Psoas muscle (tissue), 7 donors: ENCODE measurements at regions not wholly inside any gene's neighbourhood (a gene's known extent, or its start where the extent isn't known, plus 50 kb on each side); places are given as distances from the start of the nearest gene placed in this dataset.
"Not testable (repeated sequence)": the region's sequence is repeated elsewhere in the genome, so short reads cannot be mapped to it uniquely, and the experiment has no call there.

Source experiments
- ATAC-seq, 4 donors: fragments of 200-7000 bp; cut with Tn5 transposase; one replicate each; pipeline ENCODE4 v1.9.1; 2020; ENCODE audit warnings: moderate library complexity in 3 of 4, mild to moderate bottlenecking in 2 of 4
- DNase-seq, 2 donors: peaks; one replicate each; pipeline ENCODE4 v3.0.0-alpha.2; 2020
- H3K27ac ChIP-seq: fragments of 200-600 bp; one replicate; pipeline ENCODE4 v1.8.0; 2022
- H3K27me3 ChIP-seq, 3 donors: fragments of 200-600 bp in 1 of 3; one replicate each; pipeline versions ENCODE4 v1.6.1 to v1.8.0; 2013 to 2022; ENCODE audit warnings: low read length in 2 of 3, mild to moderate bottlenecking in 2 of 3, moderate library complexity in 1 of 3; ENCODE audit not compliant: insufficient read depth in 3 of 3
- H3K36me3 ChIP-seq, 2 donors: fragments of 200-600 bp in 1 of 2; one replicate each; pipeline versions ENCODE4 v1.6.1 to v1.8.0; 2013 to 2022; ENCODE audit warnings: low read depth in 1 of 2, mild to moderate bottlenecking in 1 of 2, moderate library complexity in 1 of 2; ENCODE audit not compliant: insufficient read depth in 1 of 2
- H3K4me1 ChIP-seq: fragments of 200-600 bp; one replicate; pipeline ENCODE4 v1.8.0; 2022
- H3K4me3 ChIP-seq: fragments of 200-600 bp; one replicate; pipeline ENCODE4 v1.8.0; 2022; ENCODE audit warnings: mild to moderate bottlenecking
- H3K9me3 ChIP-seq: fragments of 200-600 bp; one replicate; pipeline ENCODE4 v1.8.0; 2022
- WGBS, 3 donors: extraction: QIAGEN DNeasy Blood & Tissue Kit; methylation state at CpG; one replicate each; pipeline versions ENCODE4 v1.1.6 to v1.1.7; 2013; 5-methylcytosine and 5-hydroxymethylcytosine counted together
- intact Hi-C, 2 donors: fragments of 100-400 bp; cut with DNase I; formaldehyde crosslinking; loops; one replicate each; pipeline versions ENCODE4 v1.11.0 to v1.14.2; 2022
- donor health status: healthy with polysubstance abuse.
- donor health status: DM: no; HTN: no; CAD: no; lungs with moderate emphysema.
- donor health status: Bipolar disorder and iron deficiency.
- donor health status: healthy.
- donor health status: DM: yes; HTN: yes; CAD: no.
- donor health status: DM: no; HTN: no; CAD: no.
- donor health status: DM: yes; HTN: yes; CAD: no.

DNA sequence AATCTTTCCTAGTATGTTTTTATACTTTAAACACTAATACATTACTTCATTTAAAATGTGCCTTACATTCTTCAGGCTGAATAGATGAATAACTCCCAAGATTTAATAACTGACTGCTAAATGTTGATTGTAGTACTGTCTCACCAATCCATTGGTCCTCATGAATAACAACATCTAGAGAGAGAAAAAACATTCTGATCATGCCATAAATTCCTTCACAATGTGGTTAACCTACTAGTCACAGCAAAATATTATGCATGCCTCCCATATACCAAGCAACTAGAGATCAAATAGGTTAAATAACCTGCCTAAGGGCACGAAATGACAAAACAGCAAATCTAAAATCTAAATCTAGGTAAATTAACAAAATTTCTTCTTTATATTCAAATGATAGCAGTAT is 66.2 kb downstream of the SYT15 start:
- H3K4me3 ChIP-seq, H3K4me1 ChIP-seq, H3K36me3 ChIP-seq, H3K9me3 ChIP-seq, ATAC-seq, H3K27me3 ChIP-seq, H3K27ac ChIP-seq, DNase-seq, intact Hi-C loops: not testable (repeated sequence)
- WGBS, 3 donors, result 32 to 47% (median 45%) methylated on average over 1 of the region's 1 CpG

DNA sequence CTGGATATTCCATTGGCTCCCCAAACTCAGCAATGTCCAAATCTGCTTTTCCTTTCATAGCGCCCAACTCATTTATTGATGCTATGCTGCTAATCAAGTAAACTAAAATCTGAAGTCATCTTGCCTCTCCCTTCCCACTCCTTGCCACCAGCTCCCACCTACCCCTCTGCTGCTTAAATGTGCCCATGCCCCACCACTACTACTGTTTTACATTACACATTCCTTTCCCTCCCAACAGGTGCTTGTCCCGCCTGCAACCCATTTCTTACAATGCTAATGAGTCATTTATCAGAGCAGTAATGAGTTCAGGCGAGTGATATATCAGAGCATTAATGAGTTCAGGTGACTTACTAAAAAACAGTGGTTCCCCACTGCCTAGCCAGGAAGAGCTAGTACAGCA is 67.2 kb downstream of the SYT15 start:
- H3K4me3 ChIP-seq, H3K36me3 ChIP-seq, intact Hi-C loops, H3K9me3 ChIP-seq, DNase-seq, ATAC-seq, H3K27ac ChIP-seq, H3K4me1 ChIP-seq, H3K27me3 ChIP-seq: not testable (repeated sequence)
- 48 to 76% (median 66%) methylated on average over 3 of the region's 3 CpGs for WGBS, 3 donors

- WGBS, 3 donors, result 22 to 38% (median 29%) methylated on average over 1 of the region's 5 CpGs
Observed at GRCh38 chr10:46650967-46651366, 72.0 kb downstream of the SYT15 start.

DNA sequence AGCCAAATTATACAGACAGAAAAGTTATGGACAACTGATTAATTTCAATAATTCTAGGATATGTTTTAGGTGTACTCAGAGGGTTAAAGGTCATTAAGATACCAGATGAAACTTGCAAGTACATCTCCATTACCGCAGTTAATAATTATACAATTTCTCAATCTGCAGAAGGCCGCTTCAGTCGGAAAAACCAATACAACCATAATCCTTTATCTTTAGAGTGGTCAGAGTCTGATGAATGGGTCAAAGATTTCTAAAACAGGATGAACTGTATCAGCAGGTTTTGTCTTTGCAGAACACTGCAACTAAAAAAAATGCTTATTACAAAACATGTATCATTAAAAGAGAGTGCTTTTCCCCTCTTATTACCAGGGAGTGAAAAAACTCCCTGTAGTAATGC is 78.5 kb downstream of the SYT15 start:
- H3K36me3 ChIP-seq, intact Hi-C loops, H3K27me3 ChIP-seq, DNase-seq, H3K9me3 ChIP-seq, ATAC-seq, H3K27ac ChIP-seq, H3K4me3 ChIP-seq, H3K4me1 ChIP-seq: not testable (repeated sequence)
- no CpG with 5 or more reads among the region's 3 CpGs for WGBS, 3 donors

More at GRCh38 chr10:46650967-46651366, 72.0 kb downstream of the SYT15 start:
- DNase-seq, H3K4me3 ChIP-seq, H3K4me1 ChIP-seq, ATAC-seq, H3K27ac ChIP-seq, H3K36me3 ChIP-seq, H3K27me3 ChIP-seq, H3K9me3 ChIP-seq, intact Hi-C loops: not testable (repeated sequence)

DNA sequence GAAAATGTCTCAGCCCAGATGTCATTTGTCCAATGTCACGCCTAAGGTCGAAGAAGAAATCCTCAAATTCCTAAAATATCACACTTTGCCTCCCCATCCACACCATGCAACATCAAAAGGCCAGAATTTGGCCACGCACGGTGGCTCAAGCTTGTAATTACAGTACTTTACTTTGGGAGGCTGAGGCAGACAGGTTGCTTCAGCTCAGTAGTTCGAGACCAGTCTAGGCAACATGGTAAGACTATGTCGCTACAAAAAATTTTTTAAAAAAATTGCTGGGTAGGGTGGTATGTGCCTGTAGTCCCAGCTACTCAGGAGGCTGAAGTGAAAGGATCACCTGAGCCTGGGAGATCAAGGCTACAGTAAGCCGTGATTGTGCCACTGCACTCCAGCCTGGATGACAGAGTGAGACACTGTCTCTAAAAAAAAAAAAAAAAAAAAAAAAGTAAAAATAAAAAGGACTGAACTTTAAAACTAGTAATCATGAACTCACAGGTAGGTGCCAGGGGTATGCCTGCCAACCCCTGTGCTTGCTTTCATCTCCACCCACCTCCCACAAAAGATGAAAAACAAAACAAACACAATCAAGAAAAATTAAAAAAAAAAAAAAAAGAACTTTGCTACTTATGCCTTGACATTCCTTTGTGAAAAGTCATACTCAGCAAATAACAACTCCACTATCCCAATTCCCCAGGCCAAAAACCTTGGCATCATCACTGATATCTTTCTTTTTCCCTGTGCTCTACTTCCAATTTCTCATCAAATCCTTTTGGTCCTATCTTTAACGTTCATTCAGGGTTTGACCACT is 81.3 kb downstream of the SYT15 start:
- WGBS, 3 donors, result 51 to 58% (median 56%) methylated on average over 1 of the region's 8 CpGs
- DNase-seq, ATAC-seq: not testable (repeated sequence)

GRCh38 chr10:46660835-46661164 is 81.9 kb downstream of the SYT15 start:
- DNase-seq, H3K9me3 ChIP-seq, H3K4me3 ChIP-seq, intact Hi-C loops, H3K27me3 ChIP-seq, ATAC-seq, H3K36me3 ChIP-seq, H3K27ac ChIP-seq, H3K4me1 ChIP-seq: not testable (repeated sequence)

More for the DNA sequence above, 81.3 kb downstream of the SYT15 start:
- intact Hi-C loops, H3K36me3 ChIP-seq, H3K9me3 ChIP-seq, H3K27me3 ChIP-seq, H3K4me1 ChIP-seq, H3K27ac ChIP-seq, H3K4me3 ChIP-seq: not testable (repeated sequence)

DNA sequence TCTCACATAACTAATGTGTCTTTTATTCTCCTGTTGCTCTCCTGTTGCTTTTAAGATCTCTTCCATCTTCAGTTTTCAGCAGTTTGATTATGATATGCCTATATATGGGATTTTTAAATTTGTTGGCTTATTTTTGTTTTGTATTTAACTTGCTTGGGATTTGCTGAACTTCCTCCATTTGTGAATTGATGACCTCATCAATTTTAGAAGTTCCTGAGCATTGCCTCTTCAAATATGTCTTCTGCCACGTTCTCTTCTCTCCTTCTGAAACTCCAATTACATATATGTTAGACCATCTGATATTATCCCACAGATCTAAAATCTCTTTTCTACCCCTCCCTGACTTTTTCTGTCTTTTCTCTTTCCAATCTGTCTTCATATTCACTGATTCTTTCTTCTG is 86.6 kb downstream of the SYT15 start:
- DNase-seq, H3K36me3 ChIP-seq, H3K27me3 ChIP-seq, ATAC-seq, H3K27ac ChIP-seq, H3K9me3 ChIP-seq, H3K4me1 ChIP-seq, intact Hi-C loops, H3K4me3 ChIP-seq: not testable (repeated sequence)
- 57 to 75% (median 75%) methylated on average over 1 of the region's 1 CpG for WGBS, 3 donors

DNA sequence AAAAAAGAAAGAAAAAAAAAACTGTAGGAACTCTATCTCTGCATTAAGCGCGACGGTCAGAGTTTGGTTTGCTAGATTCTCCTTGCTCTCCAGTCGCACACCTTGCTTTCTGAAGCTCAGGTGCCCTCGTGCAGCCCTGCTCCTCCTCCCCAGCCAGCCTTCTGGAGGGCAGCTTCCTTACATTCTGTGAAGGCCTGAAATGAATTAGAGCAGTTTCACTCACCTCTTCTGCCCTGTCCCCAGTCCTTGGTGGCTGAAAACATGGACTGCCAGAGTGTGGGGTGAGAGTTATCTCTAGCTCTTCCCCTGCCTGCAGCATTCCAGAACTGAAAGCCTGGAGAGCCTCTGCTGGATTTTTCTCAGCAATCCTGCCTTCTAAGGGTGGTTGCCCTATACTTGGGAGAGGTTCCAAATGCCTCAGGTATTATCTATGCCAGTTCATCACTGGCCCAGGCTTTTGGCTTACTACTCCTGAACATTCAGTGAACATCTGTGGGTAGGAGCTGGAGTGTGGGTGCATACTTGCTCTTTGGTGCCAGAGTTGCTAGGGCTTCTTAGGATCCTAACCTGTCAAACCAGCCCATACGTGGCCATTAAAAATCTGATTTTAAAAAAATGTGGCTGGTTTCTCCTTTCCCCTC is 89.5 kb downstream of the SYT15 start:
- H3K4me1 ChIP-seq, H3K36me3 ChIP-seq, DNase-seq, H3K9me3 ChIP-seq, ATAC-seq, H3K27me3 ChIP-seq, H3K27ac ChIP-seq, intact Hi-C loops, H3K4me3 ChIP-seq: not testable (repeated sequence)
- WGBS, 3 donors, result 75 to 85% (median 80%) methylated on average over 5 to 6 of the region's 6 CpGs

GRCh38 chr10:46677836-46678435 is 99.0 kb downstream of the SYT15 start:
- intact Hi-C loops, H3K4me3 ChIP-seq, H3K9me3 ChIP-seq, H3K36me3 ChIP-seq, H3K27ac ChIP-seq, H3K27me3 ChIP-seq, DNase-seq, H3K4me1 ChIP-seq, ATAC-seq: not testable (repeated sequence)
- 81 to 93% (median 89%) methylated on average over 1 to 3 of the region's 8 CpGs for WGBS, 3 donors

DNA sequence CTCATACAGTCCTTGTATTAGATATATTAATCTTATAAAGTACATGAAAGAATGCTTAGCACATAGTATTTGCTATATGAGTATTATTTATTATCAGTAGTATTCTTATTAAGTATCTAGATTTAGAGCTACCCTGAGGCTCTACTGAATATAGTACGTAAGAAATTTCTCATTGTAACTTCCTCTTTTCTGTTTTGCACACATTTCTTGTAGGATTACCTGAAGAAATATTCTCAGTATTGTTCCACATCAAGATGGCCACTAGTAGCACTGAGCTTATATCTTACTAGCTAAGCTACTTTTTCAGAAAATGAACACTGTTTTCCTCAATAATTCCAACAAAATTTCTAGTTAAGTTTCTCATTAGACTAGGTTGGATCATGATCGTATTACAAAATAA is 112.5 kb downstream of the SYT15 start:
- H3K4me3 ChIP-seq, H3K27me3 ChIP-seq, ATAC-seq, intact Hi-C loops, DNase-seq, H3K4me1 ChIP-seq, H3K36me3 ChIP-seq, H3K27ac ChIP-seq, H3K9me3 ChIP-seq: not testable (repeated sequence)
- no CpG with 5 or more reads among the region's 2 CpGs for WGBS, 3 donors

- DNase-seq, H3K27me3 ChIP-seq, ATAC-seq, intact Hi-C loops, H3K4me1 ChIP-seq, H3K9me3 ChIP-seq, H3K27ac ChIP-seq, H3K36me3 ChIP-seq, H3K4me3 ChIP-seq: not testable (repeated sequence)
- WGBS, 3 donors, result 16 to 29% (median 23%) methylated on average over 1 of the region's 2 CpGs
Observed at GRCh38 chr10:46693218-46693617, 114.3 kb downstream of the SYT15 start.
